Esophagus muscularis mucosa (tissue), 4 donors: ENCODE measurements at regions not wholly inside any gene's neighbourhood (a gene's known extent, or its start where the extent isn't known, plus 50 kb on each side); places are given as distances from the start of the nearest gene placed in this dataset.

Experiments
- CTCF ChIP-seq, 3 experiments: fragments of 200-600 bp in 2 of 3; fragments of 450-650 bp in 1 of 3; sonication (generic) in 2 of 3; IDR thresholded peaks; one replicate each; pipeline ENCODE4 v1.5.1; 2017 to 2019; ENCODE audit warnings: antibody characterized with exemption in 3 of 3, mild to moderate bottlenecking in 2 of 3, moderate library complexity in 1 of 3
- EP300 ChIP-seq: sonication (generic); formaldehyde crosslinking; IDR thresholded peaks from one replicate; pipeline ENCODE4 v1.6.1; 2017; ENCODE audit warnings: antibody characterized with exemption
- POLR2A ChIP-seq: fragments of 450-650 bp; IDR thresholded peaks from one replicate; pipeline ENCODE4 v1.6.1; 2017; ENCODE audit warnings: antibody characterized with exemption, moderate library complexity, mild to moderate bottlenecking, low read depth

GRCh38 chr3:117979466-117979865 is 1055.2 kb downstream of the IGSF11 start:
- TF ChIP-seq CTCF (IDR thresholded peaks at IDR 0.05): no peak
- no peak for TF ChIP-seq EP300
- TF ChIP-seq POLR2A: no peak
